ENCODE measurements at regions not wholly inside any gene's neighbourhood (a gene's known extent, or its start where the extent isn't known, plus 50 kb on each side); places are given as distances from the start of the nearest gene placed in this dataset.

GRCh38 chr6:55632953-55633352, 54.0 kb upstream of the HMGCLL1 start:
- no peak for DNase-seq (ENCODE audit: low read depth)
- no peak for TF ChIP-seq CTCF (IDR thresholded peaks at IDR 0.05; ENCODE audit: control insufficient read depth, insufficient read depth, low read depth, low read length, missing control alignments)
- H3K4me3 ChIP-seq (ENCODE audit: control insufficient read depth, low read depth, low read length): no peak overlapping the region
